NCI-H2171 treated with DMSO at 0.1 percent for 48 hours (cell line): ENCODE measurements at regions not wholly inside any gene's neighbourhood (a gene's known extent, or its start where the extent isn't known, plus 50 kb on each side); places are given as distances from the start of the nearest gene placed in this dataset.

ENCODE experiments used
- DNase-seq: peaks from one replicate; lab custom pipeline; 2025; lab: John Stamatoyannopoulos, UW

- DNase-seq: peak; percentile 69
Observed at GRCh38 chr12:66066137-66066928, 64.2 kb downstream of the LLPH start.

- no peak for DNase-seq
Observed at GRCh38 chr12:66065641-66066136, 64.9 kb downstream of the LLPH start.

GRCh38 chr12:66065150-66065549 lies 65.4 kb downstream of the LLPH start:
- DNase-seq: no peak

GRCh38 chr12:66063916-66064315 lies 66.6 kb downstream of the LLPH start:
- no peak for DNase-seq

GRCh38 chr12:66062290-66062625 lies 68.3 kb downstream of the LLPH start:
- no peak for DNase-seq

- no peak for DNase-seq
Observed at GRCh38 chr12:66061557-66062289, 68.8 kb downstream of the LLPH start.

GRCh38 chr12:66061076-66061475 lies 69.5 kb downstream of the LLPH start:
- DNase-seq: no peak

- DNase-seq: no peak
Observed at GRCh38 chr12:66060163-66060907, 70.2 kb downstream of the LLPH start.

- DNase-seq: peak; percentile 4
Observed at GRCh38 chr12:66059666-66060065, 70.9 kb downstream of the LLPH start.

- no peak for DNase-seq
Observed at GRCh38 chr12:66058554-66058953, 72.0 kb downstream of the LLPH start.

GRCh38 chr12:66055837-66056319 lies 74.7 kb downstream of the LLPH start:
- DNase-seq: no peak

- no peak for DNase-seq
Observed at GRCh38 chr12:66052988-66053615, 77.4 kb downstream of the LLPH start.

GRCh38 chr12:66051361-66051760 lies 79.2 kb downstream of the LLPH start:
- DNase-seq: no peak

GRCh38 chr12:66050610-66051009 lies 79.9 kb downstream of the LLPH start:
- no peak for DNase-seq

GRCh38 chr12:66050283-66050576 lies 80.3 kb downstream of the LLPH start:
- no peak for DNase-seq

GRCh38 chr12:66049538-66050282 lies 80.8 kb downstream of the LLPH start:
- no peak for DNase-seq

- DNase-seq: no peak
Observed at GRCh38 chr12:66048835-66049537, 81.6 kb downstream of the LLPH start.

GRCh38 chr12:66048218-66048834 lies 82.2 kb downstream of the LLPH start:
- no peak for DNase-seq

GRCh38 chr12:66047411-66048021 lies 83.0 kb downstream of the LLPH start:
- DNase-seq: no peak

GRCh38 chr12:66045506-66045905 lies 85.0 kb downstream of the LLPH start:
- no peak for DNase-seq
